ENCODE measurements at regions not wholly inside any gene's neighbourhood (a gene's known extent, or its start where the extent isn't known, plus 50 kb on each side); places are given as distances from the start of the nearest gene placed in this dataset.

DNA sequence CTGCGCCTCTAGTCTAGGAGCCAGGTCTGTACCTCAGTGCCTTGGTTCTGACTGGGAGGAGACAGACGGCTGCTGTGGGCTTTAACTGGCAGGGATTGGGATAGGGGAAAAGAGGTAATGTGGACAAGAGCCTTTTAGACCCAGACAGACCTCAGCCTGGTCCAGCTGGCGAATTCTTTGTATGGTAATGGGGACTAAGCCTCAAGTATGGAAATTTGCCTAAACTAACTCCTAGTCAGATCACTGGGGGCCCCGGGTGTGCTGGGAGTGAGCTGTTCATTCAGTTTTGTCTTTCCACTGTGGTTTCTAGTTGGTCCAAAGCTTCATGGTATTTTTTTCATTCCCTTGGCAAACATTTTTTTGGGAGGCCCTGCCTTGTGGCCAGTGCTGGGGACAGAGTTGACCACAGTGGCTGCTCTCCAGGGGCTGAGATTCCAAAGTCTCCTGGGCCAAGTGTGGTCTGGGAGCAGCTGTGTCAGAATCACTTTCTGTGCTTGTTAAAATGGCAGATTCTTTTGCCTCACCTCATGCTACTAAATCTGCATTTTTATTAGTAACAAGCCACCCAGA lies 261.4 kb upstream of the C2CD4B start:
- Mint-ChIP-seq H3K4me3 (ENCODE audit: unreplicated experiment) (no peak overlapping the region), H3K36me3 (ENCODE audit: unreplicated experiment) (no peaks in the 10 kb centered on the region), H3K27me3 (ENCODE audit: unreplicated experiment) (no peaks in the 10 kb centered on the region), H3K4me1 (ENCODE audit: low read depth, unreplicated experiment) (peaks cover 7% of the 10 kb centered on the region), H3K27ac (ENCODE audit: unreplicated experiment) (no peak overlapping the region), H3K9me3 (ENCODE audit: unreplicated experiment) (no peaks in the 10 kb centered on the region)
- no peak for DNase-seq
- TF ChIP-seq, protein P1, sequence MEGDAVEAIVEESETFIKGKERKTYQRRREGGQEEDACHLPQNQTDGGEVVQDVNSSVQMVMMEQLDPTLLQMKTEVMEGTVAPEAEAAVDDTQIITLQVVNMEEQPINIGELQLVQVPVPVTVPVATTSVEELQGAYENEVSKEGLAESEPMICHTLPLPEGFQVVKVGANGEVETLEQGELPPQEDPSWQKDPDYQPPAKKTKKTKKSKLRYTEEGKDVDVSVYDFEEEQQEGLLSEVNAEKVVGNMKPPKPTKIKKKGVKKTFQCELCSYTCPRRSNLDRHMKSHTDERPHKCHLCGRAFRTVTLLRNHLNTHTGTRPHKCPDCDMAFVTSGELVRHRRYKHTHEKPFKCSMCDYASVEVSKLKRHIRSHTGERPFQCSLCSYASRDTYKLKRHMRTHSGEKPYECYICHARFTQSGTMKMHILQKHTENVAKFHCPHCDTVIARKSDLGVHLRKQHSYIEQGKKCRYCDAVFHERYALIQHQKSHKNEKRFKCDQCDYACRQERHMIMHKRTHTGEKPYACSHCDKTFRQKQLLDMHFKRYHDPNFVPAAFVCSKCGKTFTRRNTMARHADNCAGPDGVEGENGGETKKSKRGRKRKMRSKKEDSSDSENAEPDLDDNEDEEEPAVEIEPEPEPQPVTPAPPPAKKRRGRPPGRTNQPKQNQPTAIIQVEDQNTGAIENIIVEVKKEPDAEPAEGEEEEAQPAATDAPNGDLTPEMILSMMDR (IDR thresholded peaks at IDR 0.05; ENCODE audit: partially characterized antibody, unreplicated experiment) = no peak

DNA sequence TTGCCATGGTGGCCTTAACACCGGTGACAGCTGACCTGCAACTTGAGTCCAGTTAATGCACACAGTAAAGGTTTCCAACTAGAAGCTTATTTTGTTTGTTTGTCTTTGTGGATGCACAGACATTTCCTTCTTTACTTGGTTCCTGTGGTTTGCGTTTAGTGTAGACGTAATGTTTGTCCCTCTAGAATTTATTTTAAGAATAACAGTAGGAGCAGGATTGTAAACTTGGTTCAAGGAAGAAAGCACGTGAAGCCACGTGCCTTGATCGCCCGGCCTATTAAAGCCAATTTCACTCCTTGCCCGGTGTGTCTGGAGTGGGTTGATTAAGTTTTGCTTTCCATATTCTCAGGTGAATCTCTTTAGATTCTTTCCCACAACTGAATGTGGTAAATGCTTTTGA lies 263.2 kb upstream of the C2CD4B start:
- DNase-seq = no peak
- no peaks in the 10 kb centered on the region for H3K27me3 Mint-ChIP-seq (ENCODE audit: unreplicated experiment)
- no peak overlapping the region for H3K27ac Mint-ChIP-seq (ENCODE audit: unreplicated experiment)
- TF ChIP-seq, protein P1 (IDR thresholded peaks at IDR 0.05; ENCODE audit: partially characterized antibody, unreplicated experiment) = no peak
- H3K36me3 Mint-ChIP-seq (ENCODE audit: unreplicated experiment) = no peaks in the 10 kb centered on the region
- peaks cover 7% of the 10 kb centered on the region for H3K4me1 Mint-ChIP-seq (ENCODE audit: low read depth, unreplicated experiment)
- H3K4me3 Mint-ChIP-seq (ENCODE audit: unreplicated experiment) = no peak overlapping the region
- H3K9me3 Mint-ChIP-seq (ENCODE audit: unreplicated experiment) = no peaks in the 10 kb centered on the region

DNA sequence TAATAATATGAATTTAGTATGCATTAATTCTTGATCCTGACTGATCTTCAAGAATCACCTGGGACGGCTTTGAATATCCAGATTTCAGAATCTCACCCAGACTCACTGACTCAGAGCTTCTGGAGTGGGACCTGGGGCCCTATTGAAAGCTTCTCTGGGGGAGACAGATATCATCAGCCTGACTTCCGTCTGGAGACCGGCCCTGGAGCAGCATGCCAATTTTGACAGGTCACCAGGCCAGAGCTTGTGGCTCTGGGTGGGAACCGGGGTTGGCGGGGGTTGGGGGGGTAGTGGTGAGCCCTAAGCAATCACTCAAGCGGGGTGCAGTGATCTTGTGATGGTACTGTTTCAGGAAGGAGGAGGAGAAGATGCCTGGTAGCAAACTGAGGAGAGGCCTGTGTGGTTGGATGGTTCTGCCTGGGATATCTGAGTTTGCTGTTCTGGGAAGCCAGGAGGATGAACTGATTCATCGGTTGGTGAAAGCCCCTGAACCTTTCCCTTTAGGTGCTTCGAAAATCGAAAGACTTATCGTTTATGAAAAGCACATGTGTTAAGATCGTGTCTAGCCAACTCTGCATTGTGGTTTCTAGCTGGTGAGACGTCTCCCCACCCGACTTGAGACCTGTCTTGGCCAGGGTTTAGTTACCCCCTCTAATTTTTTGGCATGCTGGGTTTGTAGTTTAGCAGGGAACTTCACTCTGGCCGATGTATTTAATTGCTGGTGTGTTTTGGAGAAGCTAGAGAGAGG lies 263.9 kb upstream of the C2CD4B start:
- Mint-ChIP-seq H3K27me3 (ENCODE audit: unreplicated experiment) (no peaks in the 10 kb centered on the region), H3K27ac (ENCODE audit: unreplicated experiment) (no peak overlapping the region), H3K36me3 (ENCODE audit: unreplicated experiment) (no peaks in the 10 kb centered on the region), H3K4me3 (ENCODE audit: unreplicated experiment) (no peak overlapping the region), H3K4me1 (ENCODE audit: low read depth, unreplicated experiment) (peaks cover 7% of the 10 kb centered on the region), H3K9me3 (ENCODE audit: unreplicated experiment) (no peaks in the 10 kb centered on the region)
- DNase-seq = no peak
- TF ChIP-seq, protein P1 (IDR thresholded peaks at IDR 0.05; ENCODE audit: partially characterized antibody, unreplicated experiment) = no peak

DNA sequence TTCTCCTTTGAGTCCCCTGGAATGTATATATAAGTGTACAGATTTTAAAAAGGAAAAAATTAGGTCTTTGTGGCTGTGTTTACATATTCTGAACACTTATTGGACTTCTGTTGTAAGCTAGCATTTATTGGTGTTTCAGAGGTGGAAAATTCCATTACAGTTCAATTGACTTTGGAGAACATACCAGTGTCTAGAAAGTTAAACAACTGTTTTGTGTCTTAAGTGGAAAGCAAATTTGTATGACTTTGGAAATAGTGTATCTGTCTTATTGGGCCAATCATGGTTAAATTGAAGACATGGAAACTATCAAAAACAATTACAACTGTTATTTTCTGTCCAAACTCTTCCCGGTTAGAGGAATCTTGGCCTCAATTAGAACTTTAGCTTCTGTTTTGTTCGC lies 265.0 kb upstream of the C2CD4B start:
- Mint-ChIP-seq H3K36me3 (ENCODE audit: unreplicated experiment) (no peaks in the 10 kb centered on the region), H3K4me3 (ENCODE audit: unreplicated experiment) (no peak overlapping the region), H3K4me1 (ENCODE audit: low read depth, unreplicated experiment) (peaks cover 7% of the 10 kb centered on the region), H3K27ac (ENCODE audit: unreplicated experiment) (no peak overlapping the region), H3K27me3 (ENCODE audit: unreplicated experiment) (no peaks in the 10 kb centered on the region), H3K9me3 (ENCODE audit: unreplicated experiment) (no peaks in the 10 kb centered on the region)
- TF ChIP-seq, protein P1 (IDR thresholded peaks at IDR 0.05; ENCODE audit: partially characterized antibody, unreplicated experiment) = no peak
- no peak for DNase-seq

DNA sequence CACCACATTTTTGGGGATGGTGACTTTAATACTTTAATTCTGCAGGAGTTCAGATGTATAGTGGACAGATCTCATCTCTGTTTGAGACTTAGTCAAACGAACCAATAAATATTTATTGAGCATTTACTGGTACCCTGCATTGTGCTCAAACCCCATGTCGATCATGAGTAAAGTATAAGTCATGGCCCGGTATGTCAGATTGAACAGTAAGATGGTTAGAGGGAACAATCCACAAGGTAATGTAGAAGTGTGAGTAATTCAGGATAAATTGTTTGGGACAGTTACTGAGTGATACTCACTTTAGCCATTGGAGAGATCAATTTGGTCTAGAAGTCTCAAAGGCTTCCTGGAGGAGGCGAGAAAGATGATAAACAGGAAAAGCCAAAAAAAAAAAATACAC lies 265.5 kb upstream of the C2CD4B start:
- Mint-ChIP-seq H3K4me1 (ENCODE audit: low read depth, unreplicated experiment) (peaks cover 7% of the 10 kb centered on the region), H3K27me3 (ENCODE audit: unreplicated experiment) (no peaks in the 10 kb centered on the region), H3K27ac (ENCODE audit: unreplicated experiment) (no peak overlapping the region), H3K4me3 (ENCODE audit: unreplicated experiment) (no peak overlapping the region), H3K9me3 (ENCODE audit: unreplicated experiment) (no peaks in the 10 kb centered on the region), H3K36me3 (ENCODE audit: unreplicated experiment) (no peaks in the 10 kb centered on the region)
- TF ChIP-seq, protein P1 (IDR thresholded peaks at IDR 0.05; ENCODE audit: partially characterized antibody, unreplicated experiment) = no peak
- no peak for DNase-seq

All from glutamatergic neuron (in vitro differentiated cells).